ENCODE measurements at regions not wholly inside any gene's neighbourhood (a gene's known extent, or its start where the extent isn't known, plus 50 kb on each side); places are given as distances from the start of the nearest gene placed in this dataset.

DNA sequence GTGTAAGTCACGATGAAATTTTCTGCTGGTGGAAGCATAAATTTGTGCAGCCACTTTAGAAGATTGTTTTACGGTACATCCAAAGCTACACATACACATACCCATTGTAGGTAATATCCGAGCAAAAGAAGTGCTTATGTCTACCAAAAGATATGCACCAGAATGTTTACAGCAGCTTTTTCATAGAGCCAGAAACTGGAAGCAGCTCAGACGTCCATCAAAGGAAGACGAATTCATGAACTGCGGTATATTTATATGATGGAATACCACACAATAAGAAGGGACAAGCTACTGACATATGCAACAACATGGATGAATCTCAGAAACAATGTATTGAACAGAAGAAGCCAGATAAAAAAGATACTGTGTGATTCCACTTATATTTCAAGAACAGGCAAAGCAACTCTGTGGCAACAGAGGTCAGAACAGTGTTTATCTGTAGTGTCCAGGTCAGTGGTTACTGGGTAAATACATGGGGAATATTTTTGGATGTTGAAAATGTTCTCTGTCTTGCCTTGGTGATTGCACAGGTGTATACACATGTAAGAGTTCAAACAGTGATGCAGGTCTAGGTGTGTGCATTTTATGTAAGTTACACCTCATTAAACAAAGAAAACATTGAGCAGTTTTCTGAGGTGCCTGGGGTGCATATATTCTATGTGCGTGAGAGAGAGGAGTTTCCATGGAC lies 51.9 kb upstream of the EXOC2 start:
- no peak for TF ChIP-seq CTCF (IDR thresholded peaks at IDR 0.05)
- TF ChIP-seq POLR2A (IDR thresholded peaks at IDR 0.05), result no peak

Measured in testis (tissue), 2 donors.